ENCODE measurements at regions not wholly inside any gene's neighbourhood (a gene's known extent, or its start where the extent isn't known, plus 50 kb on each side); places are given as distances from the start of the nearest gene placed in this dataset.
"Not testable (repeated sequence)": the region's sequence is repeated elsewhere in the genome, so short reads cannot be mapped to it uniquely, and the experiment has no call there.

GRCh38 chr9:38250279-38251035 lies 142.0 kb upstream of the ALDH1B1 start:
- TF ChIP-seq CTCF (IDR thresholded peaks at IDR 0.05; ENCODE audit: low read depth, low read length, missing control alignments): no peak
- no peak overlapping the region for H3K4me3 ChIP-seq (replicated peaks; ENCODE audit: low read depth, low read length)
- no peak for DNase-seq (ENCODE audit: extremely low read depth, low read depth)

GRCh38 chr9:38249587-38250210 lies 142.8 kb upstream of the ALDH1B1 start:
- DNase-seq (ENCODE audit: extremely low read depth, low read depth): no peak
- TF ChIP-seq CTCF (IDR thresholded peaks at IDR 0.05; ENCODE audit: low read depth, low read length, missing control alignments): no peak
- no peak overlapping the region for H3K4me3 ChIP-seq (replicated peaks; ENCODE audit: low read depth, low read length)

- no peak for DNase-seq (ENCODE audit: extremely low read depth, low read depth)
- no peak for TF ChIP-seq CTCF (IDR thresholded peaks at IDR 0.05; ENCODE audit: low read depth, low read length, missing control alignments)
- no peak overlapping the region for H3K4me3 ChIP-seq (replicated peaks; ENCODE audit: low read depth, low read length)
Measured at GRCh38 chr9:38249049-38249448, 143.5 kb upstream of the ALDH1B1 start.

- no peak for TF ChIP-seq CTCF (IDR thresholded peaks at IDR 0.05; ENCODE audit: low read depth, low read length, missing control alignments)
- H3K4me3 ChIP-seq (replicated peaks; ENCODE audit: low read depth, low read length): no peak overlapping the region
- no peak for DNase-seq (ENCODE audit: extremely low read depth, low read depth)
Measured at GRCh38 chr9:38246833-38247232, 145.7 kb upstream of the ALDH1B1 start.

- H3K4me3 ChIP-seq (replicated peaks; ENCODE audit: low read depth, low read length): no peak overlapping the region
- TF ChIP-seq CTCF (IDR thresholded peaks at IDR 0.05; ENCODE audit: low read depth, low read length, missing control alignments): no peak
- DNase-seq (ENCODE audit: extremely low read depth, low read depth): no peak
Measured at GRCh38 chr9:38244971-38245370, 147.5 kb upstream of the ALDH1B1 start.

- H3K4me3 ChIP-seq (replicated peaks; ENCODE audit: low read depth, low read length): no peak overlapping the region
- no peak for TF ChIP-seq CTCF (IDR thresholded peaks at IDR 0.05; ENCODE audit: low read depth, low read length, missing control alignments)
- no peak for DNase-seq (ENCODE audit: extremely low read depth, low read depth)
Measured at GRCh38 chr9:38243993-38244392, 148.5 kb upstream of the ALDH1B1 start.

GRCh38 chr9:38242151-38242550 lies 150.4 kb upstream of the ALDH1B1 start:
- not testable (repeated sequence) for H3K4me3 ChIP-seq (replicated peaks; ENCODE audit: low read depth, low read length); DNase-seq (ENCODE audit: extremely low read depth, low read depth)
